ENCODE measurements at regions not wholly inside any gene's neighbourhood (a gene's known extent, or its start where the extent isn't known, plus 50 kb on each side); places are given as distances from the start of the nearest gene placed in this dataset.

- Histone ChIP-seq H3K79me2 (ENCODE audit: insufficient read depth, low read length) (no peaks in the 10 kb centered on the region), H4K20me1 (ENCODE audit: insufficient read depth, low read length, poor library complexity, severe bottlenecking) (no peaks in the 10 kb centered on the region), H3K9me3 (ENCODE audit: insufficient read depth, low read depth, low read length) (0 out of 2 replicates have a peak, but pooled peaks cover 6% of the 10 kb centered on the region), H3K36me3 (ENCODE audit: insufficient read depth, low read length) (no peaks in the 10 kb centered on the region), H3F3A (ENCODE audit: low read depth) (no peaks in the 10 kb centered on the region), H3K9me2 (replicated peaks; ENCODE audit: low read depth, low read length) (no peaks in the 10 kb centered on the region), H3K9ac (ENCODE audit: low read depth, low read length, poor library complexity, severe bottlenecking) (no peak overlapping the region), H3K4me2 (ENCODE audit: low read depth, low read length, poor library complexity, severe bottlenecking) (no peak overlapping the region), H3K4me1 (ENCODE audit: insufficient read depth, low read length, poor library complexity, severe bottlenecking) (no peaks in the 10 kb centered on the region), H3K27me3 (ENCODE audit: insufficient read depth, low read length, poor library complexity, severe bottlenecking) (no peaks in the 10 kb centered on the region), H2AFZ (ENCODE audit: low read length) (no peak overlapping the region), H3K4me3 (ENCODE audit: low read length, poor library complexity, severe bottlenecking) (no peak overlapping the region)
- TF ChIP-seq CTCF (conservative IDR thresholded peaks at IDR 0.05; ENCODE audit: low read length) (no peak), EZH2phosphoT487 (IDR thresholded peaks at IDR 0.05; ENCODE audit: borderline replicate concordance) (no peak)
Measured at GRCh38 chr7:46000513-46000912, 79.4 kb upstream of the IGFBP3 start.

DNA sequence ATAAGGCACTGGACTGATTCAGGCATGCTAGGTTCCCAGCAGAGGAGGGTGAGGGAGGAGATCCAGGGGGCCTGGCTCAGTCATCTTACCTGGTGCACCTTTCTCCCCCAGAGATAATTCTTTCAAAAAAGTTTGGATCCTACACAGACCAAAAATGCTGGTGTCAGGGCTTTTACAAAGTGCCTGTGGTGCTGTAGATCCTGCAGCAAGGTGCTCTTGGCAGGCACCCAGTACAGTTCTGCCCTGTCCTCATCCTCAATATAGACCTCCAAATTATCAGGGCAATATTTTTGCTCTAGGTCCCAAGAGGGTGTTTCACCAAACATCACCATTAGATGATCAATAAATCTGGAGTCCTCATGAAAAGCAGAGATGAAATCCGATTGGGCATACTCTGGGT, 78.5 kb upstream of the IGFBP3 start:
- H3K4me3 ChIP-seq (ENCODE audit: low read length, poor library complexity, severe bottlenecking) = no peak overlapping the region
- 0 out of 2 replicates have a peak, but pooled peaks cover 6% of the 10 kb centered on the region for H3K9me3 ChIP-seq (ENCODE audit: insufficient read depth, low read depth, low read length)
- H3K27me3 ChIP-seq (ENCODE audit: insufficient read depth, low read length, poor library complexity, severe bottlenecking) = no peaks in the 10 kb centered on the region
- H3K9ac ChIP-seq (ENCODE audit: low read depth, low read length, poor library complexity, severe bottlenecking) = no peak overlapping the region
- no peak overlapping the region for H3K4me2 ChIP-seq (ENCODE audit: low read depth, low read length, poor library complexity, severe bottlenecking)
- no peaks in the 10 kb centered on the region for H3F3A ChIP-seq (ENCODE audit: low read depth)
- no peaks in the 10 kb centered on the region for H3K36me3 ChIP-seq (ENCODE audit: insufficient read depth, low read length)
- H4K20me1 ChIP-seq (ENCODE audit: insufficient read depth, low read length, poor library complexity, severe bottlenecking) = no peaks in the 10 kb centered on the region
- no peak overlapping the region for H2AFZ ChIP-seq (ENCODE audit: low read length)
- no peaks in the 10 kb centered on the region for H3K79me2 ChIP-seq (ENCODE audit: insufficient read depth, low read length)
- no peaks in the 10 kb centered on the region for H3K9me2 ChIP-seq (replicated peaks; ENCODE audit: low read depth, low read length)
- no peak for TF ChIP-seq EZH2phosphoT487 (IDR thresholded peaks at IDR 0.05; ENCODE audit: borderline replicate concordance)
- no peak for TF ChIP-seq CTCF (conservative IDR thresholded peaks at IDR 0.05; ENCODE audit: low read length)
- no peaks in the 10 kb centered on the region for H3K4me1 ChIP-seq (ENCODE audit: insufficient read depth, low read length, poor library complexity, severe bottlenecking)

DNA sequence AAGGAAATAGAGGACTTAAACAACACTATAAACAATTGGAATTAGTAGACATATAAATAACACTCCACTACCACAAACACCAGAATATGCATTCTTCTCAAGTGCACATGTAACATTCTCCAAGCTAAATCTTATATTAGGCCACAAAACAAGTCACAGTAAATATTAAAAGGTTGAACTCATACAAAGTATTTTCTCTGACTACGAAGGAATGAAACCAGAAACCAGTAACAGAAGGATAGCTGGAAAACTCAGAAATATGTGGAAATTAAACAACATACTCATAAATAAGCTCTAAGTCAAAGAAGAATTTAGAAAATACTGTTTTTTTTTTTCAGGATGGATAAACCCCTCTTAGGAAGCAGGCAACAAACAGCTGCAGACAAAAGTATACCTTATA, 77.4 kb upstream of the IGFBP3 start:
- Histone ChIP-seq H3K9ac (ENCODE audit: low read depth, low read length, poor library complexity, severe bottlenecking) (no peak overlapping the region), H3K79me2 (ENCODE audit: insufficient read depth, low read length) (no peaks in the 10 kb centered on the region), H3K4me3 (ENCODE audit: low read length, poor library complexity, severe bottlenecking) (no peak overlapping the region), H2AFZ (ENCODE audit: low read length) (no peak overlapping the region), H3F3A (ENCODE audit: low read depth) (no peaks in the 10 kb centered on the region), H4K20me1 (ENCODE audit: insufficient read depth, low read length, poor library complexity, severe bottlenecking) (no peaks in the 10 kb centered on the region), H3K4me2 (ENCODE audit: low read depth, low read length, poor library complexity, severe bottlenecking) (no peak overlapping the region), H3K27me3 (ENCODE audit: insufficient read depth, low read length, poor library complexity, severe bottlenecking) (no peaks in the 10 kb centered on the region), H3K4me1 (ENCODE audit: insufficient read depth, low read length, poor library complexity, severe bottlenecking) (no peaks in the 10 kb centered on the region), H3K36me3 (ENCODE audit: insufficient read depth, low read length) (no peaks in the 10 kb centered on the region), H3K9me2 (replicated peaks; ENCODE audit: low read depth, low read length) (no peaks in the 10 kb centered on the region), H3K9me3 (ENCODE audit: insufficient read depth, low read depth, low read length) (0 out of 2 replicates have a peak, but pooled peaks cover 6% of the 10 kb centered on the region)
- TF ChIP-seq CTCF (conservative IDR thresholded peaks at IDR 0.05; ENCODE audit: low read length) = no peak
- no peak for TF ChIP-seq EZH2phosphoT487 (IDR thresholded peaks at IDR 0.05; ENCODE audit: borderline replicate concordance)
